NCI-H128 (cell line): ENCODE measurements at regions not wholly inside any gene's neighbourhood (a gene's known extent, or its start where the extent isn't known, plus 50 kb on each side); places are given as distances from the start of the nearest gene placed in this dataset.
A peak's percentile ranks its signal among the peaks of the same experiment; 100 is the strongest.
"Not testable (repeated sequence)": the region's sequence is repeated elsewhere in the genome, so short reads cannot be mapped to it uniquely, and the experiment has no call there.

ENCODE experiments used
- DNase-seq: peaks from one replicate; lab custom pipeline; 2025; ENCODE audit not compliant: unreplicated experiment; lab: John Stamatoyannopoulos, UW

- DNase-seq, result no peak
These were observed 195.5 kb upstream of the FBXL4 start for GRCh38 chr6:99143108-99143861.

- DNase-seq, result not testable (repeated sequence)
These were observed 194.2 kb upstream of the FBXL4 start for GRCh38 chr6:99141906-99142305.

DNA sequence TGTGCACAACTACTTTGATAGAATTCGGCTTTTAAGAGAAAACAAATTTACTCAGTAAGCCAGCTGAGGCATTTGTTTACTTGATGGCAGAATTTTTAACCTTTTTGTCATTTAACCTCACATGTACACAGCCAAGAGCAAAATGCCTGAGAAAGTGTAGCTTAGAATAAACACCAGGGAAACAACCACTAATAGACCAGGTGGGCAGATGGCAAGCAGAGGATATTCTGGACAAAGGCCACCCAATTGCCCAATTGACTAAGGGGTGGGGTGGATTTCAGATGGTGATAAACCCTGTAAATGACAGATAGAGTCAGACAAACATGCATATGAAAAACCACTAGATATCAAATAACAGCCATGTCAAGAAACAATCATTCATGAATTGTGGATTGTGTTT is 190.7 kb upstream of the FBXL4 start:
- no peak for DNase-seq

DNA sequence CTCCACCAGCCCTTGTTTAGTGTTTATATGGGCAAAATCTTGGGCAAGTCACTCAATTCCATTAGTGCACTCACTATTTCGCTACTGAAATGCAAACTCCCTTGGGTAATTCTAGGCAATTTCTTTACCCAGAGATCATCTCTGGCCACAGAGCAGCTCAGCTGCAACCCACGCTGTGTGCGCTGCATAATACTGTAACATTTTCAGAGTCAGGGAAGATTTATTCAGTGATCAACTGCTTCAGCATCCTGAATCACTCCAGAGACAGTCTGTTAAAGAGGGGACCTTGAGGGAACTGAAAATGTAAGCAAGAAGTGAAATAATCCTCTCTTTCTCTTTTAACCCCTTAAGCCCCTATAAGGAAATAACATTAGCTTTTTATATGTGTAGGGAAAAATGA is 189.6 kb upstream of the FBXL4 start:
- DNase-seq, result no peak

GRCh38 chr6:99136488-99136887 is 188.7 kb upstream of the FBXL4 start:
- DNase-seq, result no peak

DNA sequence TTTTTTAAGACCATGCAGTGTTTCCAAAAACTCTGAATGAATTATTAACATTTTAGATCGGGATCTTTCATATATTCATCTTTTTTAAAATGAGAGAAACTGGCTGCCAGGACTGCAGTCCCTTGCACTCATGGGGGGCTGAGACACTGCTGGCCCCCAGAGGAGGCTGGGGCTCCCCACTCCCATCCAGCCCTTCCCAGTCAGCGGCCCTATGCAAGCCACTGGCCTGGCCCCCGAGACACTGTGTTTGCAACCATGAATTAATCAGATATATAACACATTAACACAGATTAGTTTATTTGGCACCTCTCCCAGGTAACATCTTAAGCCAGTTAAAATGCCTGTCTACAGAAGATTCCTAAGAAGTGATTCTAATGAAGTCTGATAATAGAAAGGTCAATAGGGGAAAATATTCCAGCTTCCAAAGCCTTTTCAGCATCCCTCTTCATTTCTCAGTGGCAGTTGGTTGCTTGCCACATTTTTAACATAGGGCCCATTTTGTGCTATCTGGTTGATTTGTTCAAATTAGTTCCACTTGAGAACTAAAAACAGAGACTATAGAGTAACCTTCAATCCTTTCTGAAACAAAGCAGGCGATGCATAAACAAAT is 184.4 kb upstream of the FBXL4 start:
- no peak for DNase-seq

DNA sequence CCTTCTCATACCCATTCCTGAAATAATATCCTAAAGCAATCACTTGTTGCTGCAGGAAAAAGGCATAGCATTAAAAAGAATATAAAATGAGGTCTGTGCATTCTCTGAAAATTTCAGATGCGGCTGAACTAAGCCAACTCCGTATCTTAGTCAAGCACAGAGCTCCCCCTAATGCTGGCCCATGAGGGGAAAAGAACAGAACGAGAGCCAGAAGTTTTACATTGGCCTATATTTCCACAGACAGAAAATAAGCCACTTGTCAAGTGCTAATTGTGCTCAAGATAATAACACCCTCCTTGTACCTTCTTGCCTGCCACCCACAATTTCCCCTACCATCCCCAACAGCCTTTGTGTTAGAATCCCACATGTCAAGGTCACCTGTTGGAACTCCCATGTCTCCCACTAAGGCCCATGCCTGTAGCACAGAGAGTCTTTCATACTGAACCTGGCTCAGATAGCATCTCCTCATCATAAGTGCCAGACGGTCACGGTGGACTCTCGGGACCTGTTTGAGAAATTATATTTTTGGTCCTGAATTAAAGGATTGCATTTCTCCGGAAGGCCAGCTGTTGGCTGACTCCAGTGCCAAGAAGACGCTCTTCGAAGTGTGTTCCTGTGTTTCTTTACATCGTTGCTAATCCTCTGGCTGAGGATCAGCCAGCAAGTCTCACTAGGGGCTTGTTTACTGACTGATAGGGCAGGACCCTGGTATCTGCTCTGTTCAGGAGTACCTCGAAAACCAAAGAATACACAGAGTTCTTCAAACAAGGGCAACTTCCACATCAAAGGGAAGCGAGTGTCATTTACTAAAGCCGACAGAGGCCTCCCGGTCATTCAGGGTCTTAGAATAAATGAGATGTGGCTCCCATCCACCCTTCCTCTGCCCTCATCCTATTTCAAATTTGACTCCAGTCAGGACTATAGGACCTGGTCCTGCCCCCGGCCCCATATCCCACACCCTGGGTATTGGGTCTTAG is 183.4 kb upstream of the FBXL4 start:
- no peak for DNase-seq

DNA sequence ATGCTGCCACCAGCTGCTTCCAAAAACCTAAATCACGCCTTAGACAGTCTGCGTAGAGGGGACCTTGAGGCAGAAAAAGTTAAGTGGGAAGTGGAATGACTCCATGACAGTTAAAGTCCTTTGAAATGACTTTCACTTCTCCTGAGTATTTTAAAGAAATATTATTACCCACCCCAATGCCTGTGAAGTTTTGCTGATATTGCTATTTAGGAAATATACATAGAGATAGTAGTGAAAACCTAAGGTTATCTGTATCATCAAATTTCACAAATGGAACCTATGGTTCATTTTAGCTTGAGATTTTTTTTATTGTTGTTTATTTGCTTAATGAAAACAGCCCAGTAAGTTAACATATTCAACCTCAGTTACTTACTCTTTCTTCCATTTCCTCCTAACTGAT is 182.1 kb upstream of the FBXL4 start:
- DNase-seq, result no peak

GRCh38 chr6:99121748-99122147 is 174.0 kb upstream of the FBXL4 start:
- DNase-seq, result no peak

GRCh38 chr6:99120641-99121040 is 172.9 kb upstream of the FBXL4 start:
- no peak for DNase-seq

DNA sequence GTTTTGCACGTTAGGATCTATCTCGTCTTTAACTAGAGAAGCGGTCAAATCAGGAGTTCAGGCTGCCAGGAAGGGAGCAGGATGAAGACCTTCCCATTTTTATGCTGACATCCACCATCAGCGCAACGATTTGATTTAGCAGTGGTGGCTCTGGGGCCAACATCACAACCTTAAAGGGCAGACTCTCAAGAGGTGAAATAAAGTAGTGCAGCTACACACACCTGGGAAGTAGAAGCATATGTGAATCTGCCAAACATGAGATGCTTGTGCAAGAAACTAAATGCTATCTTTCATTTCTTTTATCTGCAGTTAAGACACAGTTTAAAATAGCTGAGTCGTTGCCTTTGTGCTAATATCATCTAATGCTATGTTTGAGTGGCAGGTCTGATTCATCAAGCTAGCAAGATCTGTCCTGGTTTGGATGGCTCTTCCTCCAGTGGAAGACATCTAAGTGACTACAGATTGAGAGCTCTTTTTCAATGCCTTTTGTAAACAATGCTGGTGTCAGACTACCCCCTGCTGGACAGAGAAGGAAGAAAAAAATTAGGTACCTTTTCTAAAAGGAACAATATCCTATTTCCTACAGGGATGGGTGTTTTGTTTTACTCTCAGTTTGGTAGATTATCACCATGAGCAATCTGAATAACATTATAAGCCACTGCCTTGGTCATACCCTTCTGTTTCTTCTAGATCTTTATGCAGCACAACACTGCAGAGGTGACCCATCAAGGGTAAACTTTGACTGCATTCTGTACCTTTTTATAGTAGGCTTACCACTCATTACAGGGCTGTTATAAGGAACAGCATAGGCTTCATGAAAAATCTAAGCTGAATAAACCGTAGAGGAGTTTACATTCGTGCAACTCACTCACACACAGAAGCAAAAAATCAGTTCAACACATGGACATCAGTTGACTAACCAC is 171.6 kb upstream of the FBXL4 start:
- DNase-seq, result peak; percentile 57

GRCh38 chr6:99114769-99115406 is 167.1 kb upstream of the FBXL4 start:
- no peak for DNase-seq

- no peak for DNase-seq
These were observed 163.8 kb upstream of the FBXL4 start for GRCh38 chr6:99111590-99111989.

DNA sequence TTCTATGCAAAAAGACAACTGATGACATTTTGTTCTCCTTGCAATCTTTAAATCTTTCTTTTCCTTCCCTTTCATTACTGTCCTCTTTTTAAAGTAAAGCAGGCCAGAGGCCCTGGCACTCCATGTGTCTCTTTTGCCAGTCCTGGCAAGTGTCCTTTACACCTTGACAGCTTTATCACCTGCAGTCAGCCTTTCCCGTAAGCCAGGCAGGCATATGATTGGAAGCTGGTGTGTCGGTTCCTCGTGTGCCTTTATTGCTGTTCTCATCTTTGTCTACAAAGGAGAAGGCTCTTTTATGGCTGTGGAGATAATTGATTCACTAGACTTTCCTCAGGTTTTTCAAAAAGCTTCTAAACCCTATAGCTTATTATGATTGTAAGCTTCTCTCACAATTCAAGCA is 162.3 kb upstream of the FBXL4 start:
- no peak for DNase-seq

GRCh38 chr6:99104218-99104617 is 156.5 kb upstream of the FBXL4 start:
- DNase-seq, result no peak

- no peak for DNase-seq
These were observed 151.5 kb upstream of the FBXL4 start for GRCh38 chr6:99099243-99099642.

DNA sequence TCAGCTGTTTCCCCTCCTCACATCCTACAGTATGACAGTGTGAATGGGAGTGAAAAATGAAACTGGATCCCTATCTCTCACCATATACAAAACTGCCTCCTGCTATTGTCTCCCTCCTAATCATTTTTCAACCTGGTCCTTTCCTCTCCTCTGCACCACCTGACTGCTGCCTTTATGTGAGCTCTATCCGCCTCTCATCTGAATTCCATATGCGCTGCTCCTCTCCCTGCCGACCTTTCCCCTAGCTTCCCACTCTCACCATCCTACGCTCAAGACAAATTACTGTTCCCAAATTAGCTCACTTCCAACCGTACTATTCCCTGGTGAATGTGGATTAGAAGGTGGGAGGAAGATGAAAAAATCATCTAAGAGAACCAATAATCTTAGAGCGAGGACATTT is 148.4 kb upstream of the FBXL4 start:
- no peak for DNase-seq

- DNase-seq, result peak; percentile 17
These were observed 145.9 kb upstream of the FBXL4 start for GRCh38 chr6:99093456-99094190.

- no peak for DNase-seq
These were observed 144.7 kb upstream of the FBXL4 start for GRCh38 chr6:99092461-99092860.

- no peak for DNase-seq
These were observed 144.2 kb upstream of the FBXL4 start for GRCh38 chr6:99091985-99092384.
